NCI-H446 treated with DMSO at 0.1 percent for 48 hours (cell line): ENCODE measurements at regions not wholly inside any gene's neighbourhood (a gene's known extent, or its start where the extent isn't known, plus 50 kb on each side); places are given as distances from the start of the nearest gene placed in this dataset.
"Not testable (repeated sequence)": the region's sequence is repeated elsewhere in the genome, so short reads cannot be mapped to it uniquely, and the experiment has no call there.

Experiments used
- DNase-seq: peaks from one replicate; lab custom pipeline; 2025; lab: John Stamatoyannopoulos, UW

DNA sequence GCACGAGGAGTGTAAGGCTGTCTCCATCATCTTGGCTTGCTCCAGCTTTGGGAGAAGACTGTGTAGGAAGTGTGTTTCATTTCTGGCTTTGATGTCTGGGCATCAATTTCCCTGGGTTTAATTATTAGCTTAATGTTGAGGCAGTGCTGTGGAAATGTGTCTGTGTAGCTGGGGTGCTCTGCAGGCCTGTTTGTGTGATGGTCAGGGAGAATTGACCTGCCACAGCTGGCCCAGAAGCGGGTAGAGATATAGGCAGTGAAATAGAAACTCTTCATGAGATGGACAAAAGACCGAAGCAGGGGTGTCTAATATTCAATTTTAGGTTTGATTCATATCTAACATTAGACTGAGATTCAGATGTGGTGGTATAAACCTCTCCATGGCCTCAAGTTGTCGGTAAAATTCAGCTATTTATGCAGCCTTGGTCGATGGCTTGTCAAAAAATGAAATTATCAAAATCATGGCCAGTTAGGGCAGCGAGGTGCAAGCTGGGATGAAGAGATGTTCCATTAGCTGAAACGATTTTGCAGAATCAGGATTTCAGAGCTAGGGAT, 95.3 kb upstream of the SNX9 start:
- no peak for DNase-seq

DNA sequence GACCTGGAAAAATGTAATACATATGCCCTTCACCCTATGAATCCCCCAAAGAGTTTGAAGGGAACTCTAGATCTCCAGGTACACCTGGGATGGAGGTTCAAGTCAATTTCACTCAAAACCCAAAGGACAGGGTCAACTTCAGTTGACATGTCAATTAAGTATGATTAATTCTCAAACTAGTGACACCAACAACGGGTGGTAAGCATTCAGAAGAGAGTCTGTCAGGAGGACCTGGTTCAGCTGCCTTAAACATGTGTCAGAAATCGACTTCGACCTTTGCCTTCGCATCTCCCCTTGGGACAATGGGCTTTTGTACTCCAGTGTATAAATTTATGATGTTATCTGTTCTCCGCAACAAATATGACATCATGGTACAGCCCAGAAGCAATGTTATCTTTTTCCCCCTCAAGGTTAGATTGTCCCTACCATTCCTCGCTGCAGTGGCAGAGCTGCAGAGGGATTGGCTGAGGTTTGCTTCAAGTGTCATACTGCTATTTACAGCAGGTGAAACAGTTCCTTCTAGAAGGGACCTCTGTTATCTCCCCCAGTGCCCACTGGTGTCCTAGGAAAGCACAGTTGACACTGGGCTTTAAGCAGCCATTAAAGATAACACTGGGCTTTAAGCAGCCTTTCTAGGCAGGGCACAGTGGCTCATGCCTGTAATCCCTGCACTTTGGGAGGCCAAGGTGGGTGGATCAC, 94.7 kb upstream of the SNX9 start:
- no peak for DNase-seq

- DNase-seq = no peak
Observed at GRCh38 chr6:157731221-157731620, 91.8 kb upstream of the SNX9 start.

DNA sequence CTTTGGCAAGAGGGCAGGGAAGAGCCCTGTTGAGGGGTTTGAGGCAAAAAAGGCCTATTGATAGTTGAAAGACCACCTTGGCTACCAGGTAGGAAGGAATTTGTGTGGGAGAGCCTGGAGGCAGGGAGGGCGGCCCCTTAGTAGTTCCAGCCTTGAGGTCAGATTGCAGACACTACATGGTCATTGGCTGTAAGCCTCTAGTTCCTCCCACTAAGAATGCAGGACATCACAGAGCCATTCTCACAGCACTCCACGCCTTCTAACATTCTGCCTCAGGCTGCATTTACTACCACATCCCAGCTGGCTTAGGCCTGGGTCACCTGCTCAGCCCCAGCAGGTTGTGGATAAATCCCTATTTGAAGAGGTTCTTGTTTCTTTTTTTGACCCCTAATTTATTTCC, 91.0 kb upstream of the SNX9 start:
- no peak for DNase-seq

GRCh38 chr6:157732416-157733161, 90.5 kb upstream of the SNX9 start:
- no peak for DNase-seq

GRCh38 chr6:157736555-157736954, 86.5 kb upstream of the SNX9 start:
- DNase-seq = not testable (repeated sequence)

- DNase-seq = no peak
Observed at GRCh38 chr6:157741321-157741947, 81.6 kb upstream of the SNX9 start.

GRCh38 chr6:157741948-157742556, 81.0 kb upstream of the SNX9 start:
- DNase-seq = no peak

GRCh38 chr6:157744102-157744601, 78.9 kb upstream of the SNX9 start:
- no peak for DNase-seq

DNA sequence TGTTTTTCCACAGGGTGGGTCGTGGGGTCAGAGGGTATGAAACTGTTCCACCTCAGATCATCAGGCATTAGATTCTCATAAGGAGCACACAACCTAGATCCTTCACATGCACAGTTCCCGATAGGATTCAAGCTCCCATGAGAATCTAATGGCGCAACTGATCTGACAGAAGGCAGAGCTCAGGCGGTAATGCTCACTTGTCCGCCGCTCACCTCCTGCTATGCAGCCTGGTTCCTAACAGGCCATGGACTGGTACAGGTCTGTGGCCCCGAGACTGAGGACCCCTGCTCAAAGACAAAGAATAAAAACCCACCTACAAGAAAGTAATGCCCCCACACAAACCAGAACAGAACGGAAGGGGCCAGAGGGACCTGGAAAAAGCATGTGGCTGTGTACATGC, 76.1 kb upstream of the SNX9 start:
- DNase-seq = no peak

GRCh38 chr6:157747370-157747769, 75.7 kb upstream of the SNX9 start:
- DNase-seq = no peak

DNA sequence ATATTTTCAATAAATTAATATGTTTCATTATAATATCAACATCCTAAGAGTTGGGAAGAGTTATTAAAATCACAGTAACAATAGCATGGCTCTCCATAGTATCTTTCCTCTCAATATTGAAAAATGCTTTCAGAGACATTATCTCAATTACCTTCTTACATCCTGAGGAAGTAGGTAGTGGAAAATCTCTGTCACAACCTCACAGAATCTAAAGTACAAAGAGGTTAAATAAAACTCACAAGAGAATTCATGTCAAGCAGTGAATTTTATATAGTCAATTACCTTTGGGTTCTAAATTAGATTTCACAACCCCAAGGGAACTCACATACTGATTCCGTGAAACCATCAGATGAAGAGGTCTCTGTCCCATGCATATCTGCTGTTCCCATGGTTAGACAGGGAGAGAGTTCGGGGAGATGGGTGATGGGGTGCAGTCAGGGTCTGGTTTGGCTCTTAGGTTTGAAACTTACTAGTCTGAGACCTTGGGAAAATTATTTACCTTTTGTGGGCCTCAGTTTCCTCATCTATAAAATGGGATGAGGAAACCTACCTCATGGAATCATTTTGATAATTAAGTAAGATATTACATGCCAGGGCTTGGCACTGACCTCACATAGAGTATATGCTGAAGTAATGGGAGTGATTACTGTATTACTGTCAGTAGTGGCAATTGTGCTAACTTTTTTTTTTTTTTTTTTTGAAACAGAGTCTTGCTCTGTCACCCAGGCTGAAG, 74.0 kb upstream of the SNX9 start:
- no peak for DNase-seq

- DNase-seq = not testable (repeated sequence)
Observed at GRCh38 chr6:157750973-157751372, 72.1 kb upstream of the SNX9 start.

GRCh38 chr6:157751547-157752200, 71.4 kb upstream of the SNX9 start:
- DNase-seq = no peak

- not testable (repeated sequence) for DNase-seq
Observed at GRCh38 chr6:157752879-157753278, 70.2 kb upstream of the SNX9 start.

DNA sequence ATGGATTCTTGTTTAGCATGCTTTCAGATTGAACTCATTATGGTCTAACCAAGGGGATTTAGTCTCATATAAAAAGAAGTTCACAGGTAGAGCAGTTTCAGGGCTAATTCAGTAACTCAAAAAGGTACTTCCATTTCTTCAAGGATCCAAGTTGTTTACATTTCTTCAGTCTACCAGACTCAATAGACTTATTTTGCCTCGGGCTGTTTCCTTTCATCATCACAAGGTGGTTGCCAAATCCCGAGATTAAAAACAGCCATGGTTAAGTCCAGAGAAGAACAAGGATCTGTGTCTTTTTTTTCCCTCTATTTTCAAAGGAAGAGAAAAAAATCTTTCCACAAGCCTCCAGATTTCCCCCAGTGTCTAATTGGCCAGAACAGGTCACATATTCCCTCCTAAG, 69.8 kb upstream of the SNX9 start:
- no peak for DNase-seq

DNA sequence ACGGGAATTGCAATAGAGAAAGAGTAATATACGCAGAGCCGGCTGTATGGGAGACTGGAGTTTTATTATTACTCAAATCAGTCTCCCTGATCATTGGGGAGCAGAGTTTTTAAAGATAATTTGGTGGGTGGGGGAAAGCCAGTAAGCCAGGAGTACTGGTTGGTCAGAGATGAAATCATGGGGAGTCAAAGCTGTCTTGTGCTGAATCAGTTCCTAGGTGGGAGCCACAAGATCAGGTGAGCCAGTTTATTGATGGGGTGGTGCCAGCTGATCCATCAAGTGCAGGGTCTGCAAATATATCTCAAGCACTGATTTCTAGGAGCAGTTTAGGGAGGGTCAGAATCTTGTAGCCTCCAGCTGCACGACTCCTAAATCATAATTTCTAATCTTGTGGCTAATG, 69.2 kb upstream of the SNX9 start:
- DNase-seq = not testable (repeated sequence)

DNA sequence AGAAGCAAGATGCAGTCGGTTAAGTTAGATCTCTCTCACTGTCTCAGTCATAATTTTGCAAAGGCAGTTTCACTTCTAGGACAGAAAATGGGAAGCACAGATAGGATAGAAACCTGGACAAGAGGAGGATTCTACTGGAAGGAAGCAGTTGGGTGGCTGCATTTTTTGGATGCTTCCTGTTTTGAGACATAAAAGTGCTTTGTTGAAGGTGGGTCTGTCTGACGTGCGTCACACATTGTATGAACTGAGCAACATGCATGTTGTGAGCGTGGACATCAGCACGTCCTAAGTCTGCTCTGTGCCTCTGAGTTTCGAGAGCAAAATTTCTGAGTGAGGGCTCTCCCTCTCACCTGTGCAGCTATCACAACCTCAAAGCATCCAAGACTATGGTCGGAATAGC, 68.7 kb upstream of the SNX9 start:
- no peak for DNase-seq

- no peak for DNase-seq
Observed at GRCh38 chr6:157755032-157755745, 67.9 kb upstream of the SNX9 start.

DNA sequence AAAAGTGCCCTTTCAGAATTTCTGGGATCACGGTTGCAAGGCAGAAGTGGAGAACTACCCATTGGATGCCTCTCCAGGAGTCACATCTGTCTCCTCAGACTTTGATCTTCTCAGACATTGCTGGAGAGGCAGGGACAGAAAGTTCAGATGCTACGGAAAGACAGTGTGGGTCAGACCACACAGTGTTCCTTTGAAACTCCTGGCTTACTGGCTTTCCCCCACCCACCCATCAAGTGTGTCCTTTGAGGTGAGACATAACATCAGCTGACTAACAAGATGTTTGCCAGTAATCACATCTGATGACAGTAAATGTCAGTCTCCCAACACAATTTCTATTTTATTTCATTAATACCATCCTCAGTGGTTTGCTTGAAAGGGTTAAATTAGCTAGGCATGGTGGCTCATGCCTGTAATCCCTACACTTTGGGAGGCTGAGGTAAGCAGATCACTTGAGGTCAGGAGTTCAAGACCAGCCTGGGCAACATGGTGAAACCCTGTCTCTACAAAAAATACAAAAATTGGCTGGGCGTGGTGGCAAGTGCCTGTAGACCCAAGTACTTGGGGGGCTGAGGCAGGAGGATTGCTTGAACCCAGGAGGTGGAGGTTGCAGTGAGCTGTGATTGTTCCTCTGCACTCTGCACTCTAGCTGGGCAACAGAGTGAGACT, 67.2 kb upstream of the SNX9 start:
- no peak for DNase-seq
